ENCODE measurements at regions not wholly inside any gene's neighbourhood (a gene's known extent, or its start where the extent isn't known, plus 50 kb on each side); places are given as distances from the start of the nearest gene placed in this dataset.

- TF ChIP-seq RFX5 (IDR thresholded peaks at IDR 0.05; ENCODE audit: borderline replicate concordance, low read depth, low read length) (no peak), MAX (IDR thresholded peaks at IDR 0.05) (no peak)
Measured at GRCh38 chr11:80955588-80955987, 1514.8 kb upstream of the TENM4 start (continued).

All from H1 (cell line).